Stimulated activated CD4-positive, alpha-beta T cell treated with anti-CD3 and anti-CD28 coated beads, Interleukin-4, amount 100 ng/mL, for 48 hours (primary cell): ENCODE measurements at regions not wholly inside any gene's neighbourhood (a gene's known extent, or its start where the extent isn't known, plus 50 kb on each side); places are given as distances from the start of the nearest gene placed in this dataset.
A peak's percentile ranks its signal among the peaks of the same experiment; 100 is the strongest.
"Not testable (repeated sequence)": the region's sequence is repeated elsewhere in the genome, so short reads cannot be mapped to it uniquely, and the experiment has no call there.

Experiments used
- DNase-seq, 2 donors: peaks; one replicate each; pipeline ENCODE4 v3.0.0-alpha.2; 2020; ENCODE audit warnings: low read depth in 2 of 2

- no peak for DNase-seq
Observed at GRCh38 chr11:39462506-39462905, 1996.9 kb downstream of the LRRC4C start.

GRCh38 chr11:39461066-39461465 is 1998.4 kb downstream of the LRRC4C start:
- DNase-seq: no peak

DNA sequence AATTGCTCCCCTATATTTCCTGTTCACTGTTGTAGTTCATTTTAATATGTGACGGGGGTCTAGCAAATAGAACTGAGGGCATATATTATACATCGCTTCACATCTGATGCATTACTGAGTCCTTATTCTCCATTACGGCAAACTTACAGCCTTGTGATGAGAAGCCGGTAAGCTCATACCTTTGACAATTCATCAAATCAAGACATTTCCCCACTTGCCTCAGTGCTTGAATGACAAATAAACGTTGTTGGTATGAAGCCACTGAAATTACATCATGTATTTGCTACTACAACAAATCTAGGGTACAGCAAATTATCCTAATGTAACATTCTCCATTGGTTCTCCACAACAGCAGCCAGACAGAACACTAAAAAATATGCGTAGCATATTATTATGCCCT is 1999.8 kb downstream of the LRRC4C start:
- DNase-seq: no peak

GRCh38 chr11:39458481-39458880 is 2001.0 kb downstream of the LRRC4C start:
- no peak for DNase-seq

DNA sequence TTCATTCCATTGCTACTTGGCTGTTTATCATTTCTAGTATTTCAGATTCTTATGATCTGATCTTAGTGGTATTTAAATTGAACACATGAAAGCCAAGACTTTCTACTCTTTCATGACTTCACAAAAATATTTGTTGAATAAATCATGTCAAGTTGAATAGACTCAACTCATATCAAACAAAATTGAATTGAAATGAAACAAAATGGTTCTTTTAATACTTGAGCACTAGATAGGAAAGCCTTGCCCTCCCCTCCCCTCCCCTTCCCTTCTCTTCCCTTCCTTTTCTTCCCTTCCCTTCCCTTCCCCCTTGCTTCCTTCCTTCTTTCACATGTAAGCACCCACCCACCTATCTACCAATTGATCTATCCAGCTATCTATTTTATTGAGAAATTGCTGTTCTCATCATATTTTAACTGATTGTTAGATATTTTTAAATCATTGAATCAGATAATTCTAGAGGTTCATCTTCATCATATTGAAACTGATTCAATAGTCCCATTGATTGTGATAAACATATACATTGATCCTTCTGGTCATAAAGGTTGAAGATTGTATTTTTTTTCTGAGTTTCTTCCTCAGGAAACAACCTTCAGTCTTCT is 2015.9 kb downstream of the LRRC4C start:
- no peak for DNase-seq

DNA sequence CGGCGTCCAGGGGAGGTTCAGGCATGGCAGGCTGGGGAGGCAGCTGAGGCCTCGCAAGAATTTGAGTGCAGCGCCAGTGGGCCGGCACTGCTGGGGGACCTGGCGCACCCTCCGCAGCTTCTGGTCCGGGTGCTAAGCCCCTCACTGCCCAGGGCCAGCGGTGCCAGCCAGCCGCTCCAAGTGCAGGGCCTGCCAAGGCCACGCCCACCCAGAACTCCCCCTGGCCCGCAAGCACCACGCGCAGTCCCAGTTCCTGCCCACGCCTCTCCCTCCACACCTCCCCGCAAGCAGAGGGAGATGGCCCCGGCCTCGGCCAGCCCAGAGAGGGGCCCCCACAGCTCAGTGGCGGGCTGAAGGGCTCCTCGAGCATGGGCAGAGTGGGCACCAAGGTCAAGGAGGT is 2017.3 kb downstream of the LRRC4C start:
- DNase-seq: no peak

- no peak for DNase-seq
Observed at GRCh38 chr11:39435641-39436040, 2023.8 kb downstream of the LRRC4C start.

DNA sequence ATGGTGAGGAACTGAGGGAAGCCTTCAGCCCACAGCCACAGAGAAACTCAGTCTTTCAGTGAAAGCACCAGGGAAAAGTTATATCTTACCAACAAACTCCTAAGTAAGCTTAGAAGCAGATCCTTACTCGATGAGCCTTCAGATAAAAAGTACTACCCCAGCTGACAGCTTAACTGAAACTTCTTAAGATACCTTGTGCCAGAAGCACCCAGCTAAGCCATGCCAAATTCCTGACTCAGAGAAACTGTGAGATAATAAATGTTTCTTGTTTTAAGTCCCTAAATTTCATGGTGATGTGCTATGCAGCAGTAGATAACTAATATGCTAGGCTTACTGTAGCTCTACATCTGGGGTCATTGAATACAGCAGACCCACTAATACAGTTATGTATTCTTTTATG is 2025.0 kb downstream of the LRRC4C start:
- DNase-seq: no peak

GRCh38 chr11:39432929-39433328 is 2026.5 kb downstream of the LRRC4C start:
- no peak for DNase-seq

- no peak for DNase-seq
Observed at GRCh38 chr11:39425226-39425625, 2034.2 kb downstream of the LRRC4C start.

- no peak for DNase-seq
Observed at GRCh38 chr11:39412117-39412516, 2047.3 kb downstream of the LRRC4C start.

DNA sequence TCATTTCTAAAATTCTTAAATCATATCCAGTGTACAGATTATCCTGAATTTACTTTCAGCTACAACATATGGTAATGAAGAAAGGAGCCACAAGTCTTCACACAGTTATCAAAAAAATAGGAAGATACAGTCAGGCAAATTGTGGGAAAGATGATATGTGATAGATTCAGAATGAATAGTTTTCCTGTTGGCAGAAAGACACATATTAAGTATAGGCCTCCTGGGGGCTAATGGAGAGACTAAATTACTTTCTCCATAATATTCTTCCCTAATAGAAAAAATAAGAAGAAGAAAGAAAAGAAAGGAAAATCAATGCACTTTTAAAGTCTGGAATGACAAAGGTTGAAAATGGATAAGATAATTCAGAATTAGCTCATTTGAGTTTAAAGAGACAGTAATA is 2073.5 kb downstream of the LRRC4C start:
- no peak for DNase-seq

GRCh38 chr11:39374963-39375698 is 2084.3 kb downstream of the LRRC4C start:
- peak in 1 of 2 donors; percentile 3 for DNase-seq

DNA sequence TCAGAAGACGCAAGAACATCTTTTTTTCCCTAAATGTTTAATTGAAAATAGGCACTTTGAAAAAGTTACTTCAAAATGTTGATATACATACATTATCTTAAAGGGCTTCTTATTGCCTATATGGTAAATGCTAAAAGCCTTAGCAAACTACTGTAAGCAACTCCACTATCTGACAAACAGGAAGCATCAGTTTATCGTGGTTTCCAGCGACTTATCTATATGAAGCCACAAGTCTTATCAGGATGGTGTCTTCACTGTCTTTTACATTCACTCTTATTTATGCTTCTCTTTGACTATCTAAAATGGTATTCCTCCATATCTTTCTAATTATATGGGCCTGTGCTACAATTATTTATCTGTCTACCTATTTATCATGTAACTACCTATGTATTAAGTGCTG is 2091.9 kb downstream of the LRRC4C start:
- DNase-seq: no peak

GRCh38 chr11:39365809-39366436 is 2093.5 kb downstream of the LRRC4C start:
- DNase-seq: no peak

GRCh38 chr11:39363571-39363970 is 2095.9 kb downstream of the LRRC4C start:
- no peak for DNase-seq

GRCh38 chr11:39361557-39361956 is 2097.9 kb downstream of the LRRC4C start:
- DNase-seq: no peak

GRCh38 chr11:39345834-39346442 is 2113.5 kb downstream of the LRRC4C start:
- DNase-seq: no peak

DNA sequence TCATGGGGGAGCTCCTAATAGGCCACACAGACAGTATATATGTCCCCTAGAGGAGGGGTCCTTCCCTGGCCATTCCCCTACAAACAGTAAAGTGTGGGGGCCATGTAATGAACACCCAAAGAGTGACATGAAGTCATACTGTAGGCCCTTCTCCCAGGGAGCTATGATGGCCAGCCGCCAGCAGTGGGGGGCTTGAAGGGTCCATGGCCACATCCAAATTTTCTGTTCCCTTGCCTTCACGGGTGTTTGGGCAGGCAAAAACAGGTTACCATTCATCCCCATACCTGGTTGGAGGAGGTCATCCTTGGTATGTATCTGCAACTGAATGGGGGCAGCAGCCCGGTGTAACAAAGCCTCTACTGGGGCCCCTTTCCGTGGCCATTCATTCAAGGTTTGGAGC is 2118.0 kb downstream of the LRRC4C start:
- no peak for DNase-seq

GRCh38 chr11:39333006-39333405 is 2126.4 kb downstream of the LRRC4C start:
- not testable (repeated sequence) for DNase-seq

- DNase-seq: no peak
Observed at GRCh38 chr11:39327302-39327701, 2132.2 kb downstream of the LRRC4C start.

DNA sequence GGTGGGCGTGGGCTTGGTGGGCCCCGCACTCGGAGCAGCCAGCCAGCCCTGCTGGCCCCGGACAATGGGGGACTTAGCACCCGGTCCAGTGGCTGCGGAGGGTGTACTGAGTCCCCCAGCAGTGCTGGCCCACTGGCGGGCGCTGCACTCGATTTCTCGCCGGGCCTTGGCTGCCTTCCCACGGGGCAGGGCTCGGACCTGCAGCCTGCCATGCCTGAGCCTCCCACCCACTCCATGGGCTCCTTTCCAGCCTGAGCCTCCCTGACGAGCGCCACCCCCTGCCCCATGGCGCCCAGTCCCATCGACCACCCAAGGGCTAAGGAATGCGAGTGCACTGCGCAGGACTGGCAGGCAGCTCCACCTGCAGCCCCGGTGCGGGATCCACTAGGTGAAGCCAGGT is 2147.6 kb downstream of the LRRC4C start:
- DNase-seq: not testable (repeated sequence)

- DNase-seq: no peak
Observed at GRCh38 chr11:39304586-39304985, 2154.9 kb downstream of the LRRC4C start.
